ENCODE measurements at regions not wholly inside any gene's neighbourhood (a gene's known extent, or its start where the extent isn't known, plus 50 kb on each side); places are given as distances from the start of the nearest gene placed in this dataset.
"Not testable (repeated sequence)": the region's sequence is repeated elsewhere in the genome, so short reads cannot be mapped to it uniquely, and the experiment has no call there.

DNA sequence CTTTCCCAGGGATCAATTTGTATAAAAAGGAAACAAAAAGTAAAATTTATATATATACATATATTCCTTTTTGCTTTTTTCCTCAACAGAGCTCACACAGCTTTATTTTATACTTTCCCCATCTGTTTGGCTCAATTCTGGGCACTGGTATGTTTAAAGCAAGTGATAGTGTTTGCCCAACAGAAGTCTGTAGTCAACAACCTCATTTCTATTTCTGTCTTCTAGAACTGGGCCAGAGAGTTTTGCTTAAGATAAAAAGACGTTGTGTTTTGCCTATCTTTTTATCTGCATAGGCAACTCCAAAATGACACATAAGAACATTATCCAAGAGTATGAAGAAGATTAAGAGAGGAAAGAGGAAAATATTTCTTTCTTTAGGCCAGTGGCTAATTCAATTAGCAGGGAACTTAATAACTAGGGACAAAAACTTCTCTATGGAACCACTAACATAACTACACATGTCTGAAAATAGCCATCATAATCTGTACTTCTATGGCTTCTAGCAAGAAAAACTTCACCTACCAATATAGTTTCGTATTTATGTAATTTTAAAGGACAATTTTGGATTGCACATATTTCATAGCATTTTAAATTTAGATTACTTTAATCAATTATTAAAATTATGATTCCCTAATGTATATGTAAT, 1300.5 kb downstream of the ARAP2 start:
- no peak for DNase-seq

DNA sequence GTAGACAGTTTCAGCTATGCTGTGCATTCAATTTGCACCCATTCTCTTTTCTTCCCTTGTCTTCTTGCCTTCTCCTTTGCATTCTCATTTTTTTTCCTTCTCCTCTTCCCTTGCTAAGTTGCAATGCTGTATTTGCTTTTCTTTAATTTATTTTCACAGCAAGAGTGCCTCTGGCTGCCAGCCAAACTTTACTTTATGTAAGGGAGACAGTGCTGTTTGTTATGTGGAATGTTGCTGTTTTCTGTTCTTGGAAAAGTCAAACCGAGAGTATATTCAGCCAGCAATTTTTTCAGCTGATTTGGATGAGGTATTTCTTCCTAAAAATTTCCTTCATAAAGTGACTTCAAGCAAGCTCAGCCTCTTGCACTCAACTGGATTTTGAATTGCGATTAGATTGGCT, 1293.4 kb downstream of the ARAP2 start:
- DNase-seq, result no peak

DNA sequence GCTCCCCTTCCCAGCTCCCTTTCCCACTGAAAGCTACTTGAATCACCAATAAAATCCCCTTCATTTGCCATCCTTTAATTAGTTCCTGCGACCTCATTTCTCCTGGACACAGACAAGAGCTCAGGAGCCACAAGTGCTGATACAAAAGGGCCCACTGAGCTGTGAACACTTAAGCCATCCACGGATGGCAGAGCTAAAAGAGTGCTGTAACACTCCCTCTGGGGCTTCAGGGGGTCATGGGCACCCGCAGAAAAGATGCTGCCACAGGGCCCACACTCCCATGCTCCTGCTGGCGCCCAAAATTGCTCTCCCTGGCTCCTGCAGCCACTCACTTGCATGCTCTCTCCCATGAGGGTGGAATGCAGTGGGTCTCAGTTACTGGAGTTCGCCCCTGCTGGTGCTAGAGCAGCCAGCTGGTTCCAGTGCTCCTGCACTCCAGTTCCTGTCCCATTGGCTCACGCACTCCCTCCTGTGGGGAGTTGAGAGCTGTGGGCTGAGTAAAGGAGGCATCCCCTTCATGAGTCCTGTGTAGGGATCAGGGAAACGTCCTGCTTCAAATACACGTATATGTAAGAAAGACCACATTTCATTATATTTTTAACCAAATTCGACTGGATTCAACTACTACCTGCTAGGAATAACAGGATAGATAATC, 1291.0 kb downstream of the ARAP2 start:
- DNase-seq, result no peak

DNA sequence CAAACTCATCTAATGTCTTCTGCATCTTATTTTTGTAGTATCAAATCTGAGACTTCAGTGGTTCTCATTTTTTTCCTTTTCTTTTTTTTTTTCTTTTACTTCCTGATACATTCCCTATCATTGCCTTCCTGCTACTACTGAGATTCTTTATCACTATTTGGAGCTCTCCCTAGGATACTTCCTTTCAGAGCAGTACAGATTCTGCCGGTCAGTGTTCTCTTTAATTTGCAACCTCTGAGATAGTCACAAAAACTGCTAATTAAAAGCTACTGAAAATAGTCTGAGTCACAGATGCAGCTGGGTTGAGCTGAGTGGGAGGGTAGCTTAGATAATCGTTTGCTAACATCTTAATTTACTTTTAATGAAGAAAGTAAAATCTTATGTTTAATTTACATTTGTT, 1279.7 kb downstream of the ARAP2 start:
- DNase-seq, result no peak

DNA sequence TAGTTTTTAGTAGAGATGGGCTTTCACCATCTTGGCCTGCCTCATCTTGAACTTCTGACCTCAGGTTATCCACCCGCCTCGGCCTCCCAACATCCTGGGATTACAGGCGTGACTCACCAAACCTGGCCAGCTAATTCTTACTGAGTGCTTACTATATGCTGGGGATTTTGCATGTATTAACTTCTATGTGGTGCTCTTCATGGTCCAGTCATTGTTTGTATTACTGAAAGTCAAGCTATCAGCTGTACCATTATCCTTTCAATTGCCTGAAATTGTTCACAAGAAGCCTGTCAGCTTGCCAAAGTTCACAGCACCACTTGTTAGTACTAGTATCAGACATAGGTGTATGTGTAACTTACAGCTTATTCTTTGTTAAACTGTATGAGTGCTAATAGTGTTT, 1272.1 kb downstream of the ARAP2 start:
- no peak for DNase-seq

DNA sequence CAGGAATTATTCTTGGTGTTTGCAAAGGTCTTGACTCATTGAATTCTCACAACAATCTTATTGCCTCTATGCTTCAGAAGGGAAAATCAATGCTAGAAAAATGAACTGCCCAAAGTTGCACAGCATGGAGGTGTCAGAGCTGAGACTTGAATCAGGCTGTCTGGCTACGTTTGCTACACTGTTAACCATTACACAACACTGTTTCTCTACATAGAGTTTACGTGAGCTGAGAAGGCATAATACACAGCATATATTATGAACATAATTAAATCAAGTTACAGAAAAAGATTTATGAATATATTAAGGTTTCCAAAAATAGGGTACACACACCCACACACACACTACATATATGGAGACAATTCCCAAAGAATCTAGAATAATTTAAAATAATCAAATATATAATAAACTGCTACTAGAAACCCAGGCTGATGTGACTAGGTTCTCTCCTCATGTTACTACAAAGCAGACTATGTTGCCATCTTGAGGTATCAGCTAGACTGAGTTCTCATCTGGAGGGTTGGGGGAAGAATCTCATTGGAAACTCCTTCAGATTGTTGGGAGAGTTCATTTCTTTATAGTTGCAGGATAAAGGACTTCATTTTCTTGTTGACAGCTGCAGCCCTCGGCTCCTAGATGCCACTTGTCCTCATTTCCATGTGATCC, 1270.5 kb downstream of the ARAP2 start:
- no peak for DNase-seq

DNA sequence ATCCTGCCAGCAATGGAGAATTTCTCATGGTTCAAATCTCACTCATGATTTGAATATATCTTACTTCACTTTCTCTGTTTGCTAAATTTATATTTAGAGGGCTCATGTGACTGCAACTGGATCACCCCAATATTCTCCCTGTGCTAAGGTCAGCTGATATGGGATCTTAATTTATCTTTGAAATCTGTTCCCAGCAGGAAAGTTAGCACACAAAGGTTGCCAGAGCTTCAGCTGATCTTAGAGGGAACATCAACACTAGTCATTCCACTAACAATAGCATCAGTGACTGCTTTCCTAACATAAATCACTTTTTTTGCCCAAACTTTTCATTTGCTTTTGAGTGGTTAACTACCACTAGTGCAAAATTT, 1270.0 kb downstream of the ARAP2 start:
- DNase-seq, result no peak

DNA sequence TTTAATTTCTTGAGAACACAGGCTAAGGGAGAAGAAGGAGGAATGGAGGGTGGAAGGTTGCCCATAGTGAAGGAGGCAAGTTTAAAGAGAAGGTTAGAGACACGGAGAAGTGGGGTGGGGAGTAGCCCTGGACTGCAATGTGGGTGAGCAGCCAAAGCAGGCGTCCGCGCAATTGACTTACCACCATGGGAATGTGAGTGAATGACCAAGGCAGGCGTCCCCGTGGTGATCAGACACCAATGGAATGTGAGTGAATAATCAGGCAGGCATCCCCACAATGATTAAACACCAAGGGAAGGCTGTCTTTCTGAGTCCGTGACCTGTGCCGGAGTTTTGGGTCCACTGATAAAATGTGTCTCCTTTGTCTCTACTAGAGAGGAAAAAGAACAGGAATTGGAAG, 1223.1 kb downstream of the ARAP2 start:
- not testable (repeated sequence) for DNase-seq

DNA sequence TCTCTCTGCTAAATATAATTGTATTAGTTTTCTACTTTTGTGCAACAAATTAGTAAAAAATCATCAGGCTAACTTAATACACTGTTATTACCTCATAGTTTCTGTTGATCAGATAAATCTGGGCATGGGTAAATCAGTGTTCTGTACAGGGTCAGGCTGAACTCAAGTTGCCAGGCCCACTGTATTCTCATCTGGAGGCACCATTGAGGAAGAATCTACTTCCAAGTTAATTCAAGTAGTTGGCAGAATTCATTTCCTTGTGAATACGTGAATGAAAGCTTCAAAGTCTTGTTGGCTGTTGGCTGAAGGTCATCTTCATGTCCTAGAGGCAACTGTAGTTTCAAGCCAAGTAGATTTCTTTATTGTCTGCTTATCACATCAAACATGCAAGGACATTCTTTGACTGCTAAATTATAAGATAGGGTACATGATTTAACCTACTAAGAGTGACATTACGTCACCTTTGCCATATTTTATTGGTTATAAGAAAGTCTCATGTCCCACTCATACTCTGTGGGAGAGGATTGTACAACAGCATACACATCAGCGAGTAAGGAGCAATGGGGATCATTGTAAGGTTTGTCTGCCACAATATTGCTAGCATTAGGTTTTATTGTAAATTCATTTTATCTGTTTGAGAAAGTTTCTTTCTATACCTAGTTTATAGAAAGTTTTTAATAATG, 1219.0 kb downstream of the ARAP2 start:
- DNase-seq, result no peak

DNA sequence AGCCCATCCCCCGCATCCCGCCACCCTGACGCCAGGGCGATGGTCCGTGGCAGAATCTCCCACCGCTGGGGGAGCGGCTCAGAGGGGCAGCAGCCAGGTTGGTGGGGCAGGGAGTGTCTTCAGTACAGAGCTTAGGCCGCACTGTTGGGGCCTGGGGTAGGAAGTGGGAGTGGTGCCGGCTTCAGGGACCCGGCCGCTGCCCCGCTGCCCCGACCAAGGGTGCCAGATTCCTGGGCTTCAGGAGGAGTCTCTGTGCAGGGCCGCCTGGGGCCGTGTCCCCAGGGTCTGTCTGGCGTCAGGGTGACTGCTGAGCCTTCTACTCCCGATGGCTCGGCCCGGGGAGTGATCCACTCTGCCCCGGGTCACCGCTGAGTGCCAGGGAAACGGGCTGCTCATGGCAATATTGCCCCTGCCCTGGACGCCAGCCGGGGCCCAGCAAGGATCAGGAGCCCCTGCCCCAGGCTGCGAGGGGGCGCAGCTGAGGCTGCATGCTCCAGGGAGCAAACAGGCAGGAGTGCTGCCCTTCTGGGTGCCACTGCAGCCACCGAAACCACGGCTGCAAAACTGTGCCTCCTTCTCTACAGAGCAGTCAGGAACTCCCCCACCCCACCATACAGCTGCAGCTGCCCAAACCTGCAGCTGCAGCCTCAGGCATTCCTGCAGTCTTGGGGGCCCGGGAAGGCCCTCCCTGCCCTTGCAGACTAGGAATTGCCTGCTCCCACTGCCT, 1206.1 kb downstream of the ARAP2 start:
- DNase-seq, result no peak

DNA sequence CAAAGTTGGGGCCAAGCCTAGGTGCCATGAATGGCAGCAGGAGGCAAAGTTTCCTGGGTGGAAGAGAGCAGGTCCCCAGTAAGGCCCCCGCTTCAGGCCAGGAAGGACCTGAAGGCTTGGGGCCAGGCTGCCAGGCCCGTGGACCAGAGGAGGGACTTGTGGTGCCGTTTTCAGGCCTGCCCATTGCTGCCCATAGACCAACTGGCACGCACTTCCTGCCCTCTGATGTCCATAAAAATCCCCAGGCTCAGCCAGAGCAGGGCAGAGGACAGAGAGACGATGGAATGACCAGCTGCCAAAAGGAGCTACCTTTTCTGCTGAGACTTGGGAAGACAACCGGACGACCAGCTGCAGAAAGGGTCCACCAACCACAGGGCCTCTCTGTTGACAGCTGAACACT, 1205.5 kb downstream of the ARAP2 start:
- no peak for DNase-seq

DNA sequence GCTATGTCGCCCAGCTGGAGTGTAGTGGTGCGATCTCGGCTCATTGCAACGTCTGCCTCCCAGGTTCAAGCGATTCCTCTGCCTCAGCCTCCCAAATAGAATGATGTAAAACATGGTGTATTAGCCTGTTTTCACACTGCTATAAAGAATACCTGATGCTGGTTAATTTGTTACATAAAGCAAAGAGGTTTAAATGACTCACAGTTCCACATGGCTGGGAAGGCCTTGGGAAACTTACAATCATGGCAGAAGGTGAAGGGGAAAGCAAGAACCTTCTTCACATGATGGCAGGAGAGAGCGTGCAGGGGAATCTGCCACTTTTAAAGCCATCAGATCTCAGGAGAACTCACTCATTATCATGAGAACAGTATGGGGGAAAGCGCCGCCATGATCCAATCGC, 1191.8 kb downstream of the ARAP2 start:
- DNase-seq, result no peak

DNA sequence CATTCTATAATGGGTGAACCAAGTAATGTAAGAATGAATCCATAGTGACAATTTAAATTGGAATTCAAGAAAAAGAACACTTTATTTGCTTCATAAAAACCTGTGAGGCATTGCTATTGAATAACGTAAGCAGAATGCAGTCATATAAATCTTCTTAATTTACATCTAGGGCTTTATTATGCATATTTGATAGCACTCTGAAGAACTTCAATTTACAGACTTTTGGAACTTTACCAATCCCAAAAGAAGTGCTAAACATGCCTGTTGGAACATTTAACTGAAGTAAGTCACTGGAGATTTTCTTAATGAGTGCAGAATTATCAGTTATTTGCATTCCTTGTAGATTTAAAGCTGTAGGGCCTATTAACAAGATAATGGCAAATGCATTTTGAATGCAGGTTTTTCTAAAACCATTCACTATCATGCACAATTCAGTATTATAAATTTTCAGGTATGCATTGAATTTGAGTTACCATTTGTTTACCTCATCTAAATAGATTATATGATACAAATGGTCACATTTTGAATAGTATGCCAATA, 1181.2 kb downstream of the ARAP2 start:
- DNase-seq, result no peak

DNA sequence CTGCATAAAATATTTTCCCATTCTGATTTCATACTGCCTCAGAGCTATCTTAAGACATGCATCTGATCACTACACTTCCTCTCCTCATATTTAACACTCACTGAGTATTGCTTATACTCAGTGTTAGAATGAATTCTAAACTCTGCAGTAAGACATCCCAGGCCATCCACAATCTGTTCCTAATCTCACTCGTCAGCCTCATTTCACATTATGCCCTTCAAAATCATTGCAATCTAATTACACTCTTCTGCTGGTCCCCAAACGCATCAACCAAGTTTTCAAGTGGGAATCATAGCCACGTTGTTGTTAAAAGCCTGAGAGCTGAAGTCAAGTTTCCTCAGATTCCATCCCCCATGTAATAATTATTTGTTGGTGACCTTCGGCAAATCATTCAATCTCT, 1177.9 kb downstream of the ARAP2 start:
- no peak for DNase-seq

DNA sequence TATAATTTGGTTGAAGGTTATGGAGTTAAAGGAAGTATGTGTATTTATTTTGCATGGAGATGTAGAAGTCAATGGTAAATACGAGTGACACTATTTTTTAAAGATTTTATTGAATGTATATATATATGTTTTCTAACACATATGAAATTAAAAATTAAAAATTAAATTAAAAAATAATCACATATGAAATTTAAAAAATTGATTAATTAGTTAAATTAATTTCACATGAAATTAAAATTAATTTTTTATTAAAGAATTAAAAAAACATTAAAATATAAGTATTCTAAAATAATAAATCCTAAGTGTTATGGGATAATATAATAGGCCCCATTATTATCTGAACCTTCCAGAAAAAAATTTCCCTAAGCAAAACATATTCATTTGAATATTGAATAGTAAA, 1163.5 kb downstream of the ARAP2 start:
- no peak for DNase-seq

DNA sequence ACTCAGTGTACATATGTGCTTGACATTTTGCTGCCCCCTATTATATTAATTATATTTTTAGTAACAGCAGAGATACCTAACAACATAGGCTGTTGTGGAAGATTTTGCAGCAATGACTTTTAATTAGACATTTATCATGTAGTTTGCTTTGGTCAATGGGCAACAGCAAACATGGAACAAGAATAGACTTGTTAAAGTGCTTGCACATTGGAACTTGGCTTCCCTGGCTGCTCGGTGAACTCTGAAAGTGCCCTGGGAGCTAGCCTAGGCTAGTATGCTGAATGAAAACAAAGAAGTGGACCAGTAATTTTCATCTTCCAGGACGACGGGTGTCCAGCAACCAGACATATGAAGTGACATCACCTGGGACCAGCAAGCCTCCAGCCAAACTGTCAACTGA, 1157.1 kb downstream of the ARAP2 start:
- no peak for DNase-seq

DNA sequence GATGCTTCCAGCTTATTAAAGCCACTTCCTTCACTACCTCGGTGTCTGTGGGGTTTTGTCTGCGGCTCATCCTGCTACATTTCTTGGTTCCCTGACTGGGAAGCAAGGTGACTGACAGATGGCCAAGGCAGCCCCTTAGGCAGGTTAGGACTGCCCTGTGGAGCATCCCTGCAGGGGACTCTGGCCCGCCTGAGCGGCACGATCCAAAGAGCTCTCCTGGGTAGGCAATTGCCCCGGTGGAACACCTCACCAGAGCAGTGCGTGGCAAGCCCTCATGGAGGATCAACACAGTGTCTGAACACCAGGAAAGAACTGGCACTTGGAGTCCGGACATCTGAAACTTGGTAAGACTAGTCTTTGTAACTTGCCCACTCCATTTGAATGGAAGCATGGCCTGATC, 1143.4 kb downstream of the ARAP2 start:
- no peak for DNase-seq

DNA sequence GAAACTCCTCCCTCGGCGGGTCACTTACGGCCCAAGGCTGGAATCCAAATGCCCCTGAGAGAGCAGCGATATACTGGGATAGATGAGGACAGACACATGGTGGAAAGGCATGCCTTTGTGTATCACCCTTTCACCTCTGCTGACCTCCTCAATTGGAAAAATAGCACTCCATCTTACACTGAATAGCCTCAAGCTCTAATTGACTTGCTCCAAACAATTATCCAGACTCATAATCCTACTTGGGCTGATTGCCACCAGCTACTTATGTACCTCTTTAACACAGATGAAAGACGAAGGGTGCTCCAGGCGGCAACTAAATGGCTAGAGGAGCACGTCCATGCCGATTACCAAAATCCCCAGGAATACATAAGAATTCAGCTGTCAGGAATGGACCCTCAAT, 1142.2 kb downstream of the ARAP2 start:
- DNase-seq, result no peak

DNA sequence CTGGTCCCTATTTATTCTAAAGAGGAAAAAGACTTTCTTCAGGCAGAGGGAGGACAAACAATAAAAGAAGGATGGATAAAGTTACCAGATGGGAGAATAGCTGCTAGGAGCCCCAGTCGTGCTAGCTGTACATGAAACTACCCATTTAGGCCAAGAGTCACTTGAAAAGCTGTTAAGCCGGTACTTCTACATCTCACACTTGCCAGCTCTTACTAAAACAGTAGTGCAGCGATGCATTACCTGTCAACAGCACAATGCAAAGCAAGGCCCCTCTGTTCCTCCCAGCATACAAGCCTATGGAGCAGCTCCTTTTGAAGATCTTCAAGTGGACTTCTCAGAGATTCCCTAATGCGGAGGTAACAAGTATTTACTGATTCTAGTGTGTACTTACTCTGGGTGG, 1138.8 kb downstream of the ARAP2 start:
- DNase-seq, result no peak

DNA sequence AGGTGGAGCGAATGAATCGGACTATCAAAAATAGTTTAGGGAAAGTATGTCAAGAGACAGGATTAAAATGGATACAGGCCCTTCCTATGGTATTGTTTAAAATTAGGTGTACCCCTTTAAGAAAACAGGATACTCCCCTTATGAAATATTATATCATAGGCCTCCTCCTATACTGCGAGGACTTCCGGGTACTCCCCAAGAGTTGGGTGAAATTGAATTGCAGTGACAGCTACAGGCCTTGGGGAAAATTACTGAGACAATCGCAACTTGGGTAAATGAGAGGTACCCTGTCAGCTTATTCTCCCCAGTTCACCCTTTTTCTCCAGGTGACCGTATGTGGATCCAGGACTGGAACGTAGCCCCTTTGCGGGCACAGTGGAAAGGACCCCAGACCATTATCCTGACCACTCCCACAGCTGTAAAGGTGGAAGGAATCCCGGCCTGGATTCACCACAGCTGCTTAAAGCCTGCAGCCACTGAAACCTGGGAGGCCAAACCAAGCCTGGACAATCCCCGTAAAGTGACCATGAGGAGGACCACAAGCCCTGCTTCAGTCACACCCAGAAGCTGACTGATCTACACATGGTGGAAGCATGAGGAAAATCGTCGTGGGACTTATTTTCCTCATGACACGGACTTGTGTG, 1138.1 kb downstream of the ARAP2 start:
- DNase-seq, result no peak

DNA sequence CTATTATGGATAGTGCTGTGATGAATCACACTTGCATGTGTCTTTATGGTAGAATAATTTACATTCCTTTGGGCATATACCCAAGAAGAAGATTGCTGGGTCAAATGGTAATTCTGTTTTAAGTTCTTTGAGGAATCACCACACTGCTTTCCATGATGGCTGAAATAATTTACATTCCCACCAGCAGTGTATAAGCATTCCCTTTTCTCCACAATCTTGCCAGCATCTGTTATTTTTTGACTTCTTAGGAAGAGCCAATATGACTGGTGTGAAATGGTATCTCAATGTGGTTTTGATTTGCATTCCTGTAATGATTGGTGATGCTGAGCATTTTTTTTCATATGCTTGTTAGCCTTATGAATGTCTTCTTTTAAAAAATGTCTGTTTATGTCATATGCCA, 1120.2 kb downstream of the ARAP2 start:
- DNase-seq, result no peak

DNA sequence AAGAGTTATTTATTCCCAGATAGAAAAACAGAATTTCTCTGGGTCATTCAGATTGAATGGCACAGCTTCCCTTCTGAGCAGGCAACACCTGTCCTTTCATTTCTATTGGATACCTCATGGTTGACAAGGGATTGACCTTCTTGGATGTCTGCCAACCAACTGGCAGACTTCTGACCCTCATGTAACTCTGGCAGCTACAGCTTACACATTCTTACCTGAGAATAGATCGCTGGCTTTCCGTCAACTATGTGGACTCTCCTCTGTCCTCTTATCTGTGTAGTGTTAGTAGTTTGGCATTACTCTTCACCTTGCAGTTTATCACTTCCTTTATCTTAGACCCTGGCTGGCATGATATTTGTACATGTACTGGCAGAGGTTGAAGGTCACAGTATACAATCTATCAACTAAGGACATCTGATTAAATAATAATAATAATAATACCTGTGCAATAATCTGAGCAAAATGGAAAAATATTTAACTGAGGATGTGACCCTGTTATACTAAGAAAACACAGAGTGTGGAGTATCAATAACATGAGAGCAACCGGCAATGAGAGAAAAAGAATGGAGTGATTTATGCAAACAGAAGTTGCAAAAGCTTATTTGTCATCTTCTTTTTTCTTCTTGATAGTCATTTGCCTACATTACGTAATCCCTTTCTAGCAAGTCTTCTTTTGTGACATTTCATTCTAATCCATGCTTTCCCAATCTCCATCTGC, 1118.2 kb downstream of the ARAP2 start:
- DNase-seq, result no peak
